PC-9 (cell line): ENCODE measurements at regions not wholly inside any gene's neighbourhood (a gene's known extent, or its start where the extent isn't known, plus 50 kb on each side); places are given as distances from the start of the nearest gene placed in this dataset.
A peak's percentile ranks its signal among the peaks of the same experiment; 100 is the strongest.
"Not testable (repeated sequence)": the region's sequence is repeated elsewhere in the genome, so short reads cannot be mapped to it uniquely, and the experiment has no call there.

Experiments
- BruUV-seq: library from RNA; stranded (reverse); fragments of 400-500 nt; replicated peaks from 2 replicates; lab custom pipeline; 2021; lab: Mats Ljungman, UMichigan
- CTCF ChIA-PET: fragments of 300-600 bp; sonication (Branson Sonifier 250); formaldehyde crosslinking; loops from one replicate; lab custom pipeline; 2022; ENCODE audit warnings: antibody characterized with exemption; lab: Charles Lee
- POLR2A ChIA-PET: fragments of 300-600 bp; sonication (Branson Sonifier 250); formaldehyde crosslinking; loops from one replicate; lab custom pipeline; 2022; ENCODE audit warnings: antibody characterized with exemption; ENCODE audit not compliant: unreplicated experiment; lab: Charles Lee
- DNase-seq, 2 experiments: peaks; one replicate each; pipeline versions ENCODE4 v3.0.0 to v3.0.0-alpha.2; 2015 to 2022; ENCODE audit warnings: mixed read lengths in 1 of 2
- H2AFZ ChIP-seq: fragments of 200-600 bp; sonication (generic); 2 replicates; pipeline ENCODE4 v1.8.1; 2017; ENCODE audit warnings: antibody characterized with exemption
- H3F3A ChIP-seq: fragments of 200-600 bp; sonication (generic); 2 replicates; pipeline ENCODE4 v1.8.1; 2017; ENCODE audit warnings: antibody characterized with exemption, mild to moderate bottlenecking, low read depth; ENCODE audit not compliant: insufficient read depth
- H3K27ac ChIP-seq: fragments of 200-600 bp; sonication (generic); 2 replicates; pipeline ENCODE4 v1.6.1; 2016; ENCODE audit warnings: mixed run types
- H3K27me3 ChIP-seq: fragments of 200-600 bp; sonication (generic); 2 replicates; pipeline ENCODE4 v1.6.1; 2016; ENCODE audit warnings: low read depth, mixed run types; ENCODE audit not compliant: insufficient read depth
- H3K36me3 ChIP-seq: fragments of 200-600 bp; sonication (generic); 2 replicates; pipeline ENCODE4 v1.6.1; 2016; ENCODE audit warnings: low read depth, mixed run types
- H3K4me1 ChIP-seq: fragments of 200-600 bp; sonication (generic); replicated peaks from 2 replicates; pipeline ENCODE4 v1.6.1; 2016; ENCODE audit warnings: mixed run types; ENCODE audit not compliant: insufficient read depth
- H3K4me2 ChIP-seq: fragments of 200-600 bp; sonication (generic); 2 replicates; pipeline ENCODE4 v1.6.1; 2017; ENCODE audit warnings: mixed run types
- H3K4me3 ChIP-seq: fragments of 200-600 bp; sonication (generic); 2 replicates; pipeline ENCODE4 v1.6.1; 2016; ENCODE audit warnings: mixed run types
- H3K79me2 ChIP-seq: fragments of 200-600 bp; sonication (generic); 2 replicates; pipeline ENCODE4 v1.6.1; 2017; ENCODE audit warnings: low read depth, mixed run types
- H3K9me2 ChIP-seq: fragments of 200-600 bp; sonication (generic); 2 replicates; pipeline ENCODE4 v1.8.1; 2017; ENCODE audit warnings: mild to moderate bottlenecking; ENCODE audit not compliant: insufficient read depth
- H3K9me3 ChIP-seq: fragments of 200-600 bp; sonication (generic); 2 replicates; pipeline ENCODE4 v1.8.1; 2016; ENCODE audit warnings: low read depth; ENCODE audit not compliant: insufficient read depth
- H4K20me1 ChIP-seq: fragments of 200-600 bp; sonication (generic); 2 replicates; pipeline ENCODE4 v1.8.1; 2017; ENCODE audit not compliant: insufficient read depth
- CTCF ChIP-seq: fragments of 200-600 bp; sonication (generic); conservative IDR thresholded peaks from 2 replicates; pipeline ENCODE4 v1.6.1; 2017; ENCODE audit warnings: mixed run types, antibody characterized with exemption, mild to moderate bottlenecking, moderate library complexity
- EZH2 ChIP-seq: fragments of 200-600 bp; sonication (generic); IDR thresholded peaks from 2 replicates; pipeline ENCODE4 v1.8.0; 2017; ENCODE audit warnings: antibody characterized with exemption, low read depth
- intact Hi-C: fragments of 100-400 bp; cut with micrococcal nuclease; formaldehyde crosslinking; loops from one replicate; pipeline ENCODE4 v1.10.0; 2022; ENCODE audit not compliant: unreplicated experiment

- Histone ChIP-seq H2AFZ (no peak overlapping the region), H3K9me3 (no peaks in the 10 kb centered on the region), H3K4me3 (no peak overlapping the region), H3K4me2 (no peak overlapping the region), H3K79me2 (no peaks in the 10 kb centered on the region), H3K27ac (no peak overlapping the region), H3K9me2 (no peaks in the 10 kb centered on the region), H3F3A (no peaks in the 10 kb centered on the region), H3K27me3 (no peaks in the 10 kb centered on the region), H3K36me3 (no peaks in the 10 kb centered on the region), H4K20me1 (no peaks in the 10 kb centered on the region), H3K4me1 (no peaks in the 10 kb centered on the region)
- peak in 1 of 2 experiments; percentile 37 for DNase-seq
- TF ChIP-seq EZH2 = no peak
- no peak for TF ChIP-seq CTCF
- ChIA-PET CTCF (no interaction called here), POLR2A (interaction anchor here (0.5 kb wide), 1 partner anchor 194 kb away, joined by 8 read pairs; no protein-coding TSS in a partner anchor)
- intact Hi-C loops = no loop called here
- BruUV-seq = no TSS peak
These were observed 403.5 kb upstream of the ST8SIA4 start for GRCh38 chr5:101306391-101307137.

GRCh38 chr5:101296477-101296876 lies 393.4 kb upstream of the ST8SIA4 start:
- H4K20me1 ChIP-seq = no peaks in the 10 kb centered on the region
- BruUV-seq = no TSS peak
- H3K27ac ChIP-seq = no peak overlapping the region
- no peaks in the 10 kb centered on the region for H3K79me2 ChIP-seq
- no peak for DNase-seq
- intact Hi-C loops = no loop called here
- H3K36me3 ChIP-seq = no peaks in the 10 kb centered on the region
- no peaks in the 10 kb centered on the region for H3K9me2 ChIP-seq
- no peaks in the 10 kb centered on the region for H3F3A ChIP-seq
- no peak for TF ChIP-seq CTCF
- TF ChIP-seq EZH2 = no peak
- H3K27me3 ChIP-seq = no peaks in the 10 kb centered on the region
- POLR2A ChIA-PET = no interaction called here
- H3K4me3 ChIP-seq = no peak overlapping the region
- H3K4me1 ChIP-seq = no peaks in the 10 kb centered on the region
- CTCF ChIA-PET = no interaction called here
- H2AFZ ChIP-seq = no peak overlapping the region
- no peaks in the 10 kb centered on the region for H3K9me3 ChIP-seq
- H3K4me2 ChIP-seq = no peak overlapping the region

GRCh38 chr5:101292199-101292598 lies 389.1 kb upstream of the ST8SIA4 start:
- Histone ChIP-seq H3K4me3 (no peak overlapping the region), H2AFZ (no peak overlapping the region), H3K4me2 (no peak overlapping the region), H3K4me1 (no peaks in the 10 kb centered on the region), H3K9me3 (no peaks in the 10 kb centered on the region), H3K27me3 (no peaks in the 10 kb centered on the region), H3K36me3 (no peaks in the 10 kb centered on the region), H3K9me2 (no peaks in the 10 kb centered on the region), H3F3A (no peaks in the 10 kb centered on the region), H4K20me1 (no peaks in the 10 kb centered on the region), H3K27ac (no peak overlapping the region), H3K79me2 (no peaks in the 10 kb centered on the region)
- no peak for DNase-seq
- intact Hi-C loops = no loop called here
- no TSS peak for BruUV-seq
- no peak for TF ChIP-seq CTCF
- TF ChIP-seq EZH2 = no peak
- CTCF ChIA-PET = no interaction called here
- POLR2A ChIA-PET = no interaction called here

GRCh38 chr5:101290761-101291160 lies 387.7 kb upstream of the ST8SIA4 start:
- CTCF ChIA-PET, H3K36me3 ChIP-seq, BruUV-seq, H3K79me2 ChIP-seq, H3K9me3 ChIP-seq, H3F3A ChIP-seq, intact Hi-C loops, H3K4me3 ChIP-seq, H3K27ac ChIP-seq, H3K4me2 ChIP-seq, POLR2A ChIA-PET, DNase-seq, H2AFZ ChIP-seq, H3K9me2 ChIP-seq, H3K4me1 ChIP-seq, H3K27me3 ChIP-seq, H4K20me1 ChIP-seq: not testable (repeated sequence)
